IMR-90 (cell line): ENCODE measurements at regions not wholly inside any gene's neighbourhood (a gene's known extent, or its start where the extent isn't known, plus 50 kb on each side); places are given as distances from the start of the nearest gene placed in this dataset.
A peak's percentile ranks its signal among the peaks of the same experiment; 100 is the strongest.

Experiments used
- ATAC-seq: fragments of 200-7000 bp; cut with Tn5 transposase; 2 replicates; pipeline ENCODE4 v1.9.1; 2020; ENCODE audit warnings: low read depth, mild to moderate bottlenecking, moderate library complexity
- BruUV-seq: library from RNA; stranded (reverse); fragments of 400-500 nt; replicated peaks from 2 replicates; lab custom pipeline; 2021; lab: Mats Ljungman, UMichigan
- CTCF ChIA-PET: fragments of 300-600 bp; formaldehyde crosslinking; extraction: SDS; loops from one replicate; lab custom pipeline; 2021; ENCODE audit warnings: antibody characterized with exemption; lab: Yijun Ruan, JAX
- POLR2A ChIA-PET: fragments of 300-600 bp; sonication (Branson Sonifier 250); formaldehyde crosslinking; loops from one replicate; lab custom pipeline; 2022; ENCODE audit warnings: antibody characterized with exemption; ENCODE audit not compliant: unreplicated experiment; lab: Charles Lee
- DNase-seq: peaks from one replicate; pipeline ENCODE4 v3.0.0; 2013
- H2AFZ ChIP-seq: replicated peaks from 2 replicates; pipeline ENCODE3; 2013; ENCODE audit warnings: low read length, mild to moderate bottlenecking; ENCODE audit not compliant: poor library complexity
- H2AK5ac ChIP-seq: 2 replicates; pipeline ENCODE4 v1.6.1; 2013; ENCODE audit warnings: low read depth, low read length, inconsistent platforms
- H2AK9ac ChIP-seq: replicated peaks from 2 replicates; pipeline ENCODE3; 2013; ENCODE audit warnings: mild to moderate bottlenecking, low read depth, low read length, moderate library complexity; ENCODE audit not compliant: poor library complexity
- H2BK120ac ChIP-seq: 2 replicates; pipeline ENCODE4 v1.6.1; 2013; ENCODE audit warnings: low read depth, low read length, inconsistent platforms
- H2BK15ac ChIP-seq: 3 replicates; pipeline ENCODE4 v1.6.1; 2013; ENCODE audit warnings: low read depth, low read length, inconsistent platforms
- H2BK20ac ChIP-seq: 2 replicates; pipeline ENCODE4 v1.6.1; 2013; ENCODE audit warnings: low read depth, mild to moderate bottlenecking, inconsistent platforms, low read length, moderate library complexity
- H2BK5ac ChIP-seq: 2 replicates; pipeline ENCODE4 v1.6.1; 2013; ENCODE audit warnings: mild to moderate bottlenecking, low read depth, low read length, inconsistent platforms; ENCODE audit not compliant: poor library complexity, severe bottlenecking
- H3K14ac ChIP-seq: replicated peaks from 2 replicates; pipeline ENCODE4 v1.6.1; 2013; ENCODE audit warnings: low read depth, low read length, inconsistent platforms
- H3K18ac ChIP-seq: 2 replicates; pipeline ENCODE4 v1.6.1; 2013; ENCODE audit warnings: low read depth, low read length, control low read depth
- H3K23ac ChIP-seq: 2 replicates; pipeline ENCODE4 v1.6.1; 2013; ENCODE audit warnings: low read depth, low read length, inconsistent platforms
- H3K27ac ChIP-seq: 2 replicates; pipeline ENCODE4 v1.5.1; 2013; ENCODE audit warnings: mild to moderate bottlenecking, control low read depth, low read length; ENCODE audit not compliant: insufficient read depth
- H3K27me3 ChIP-seq: 2 replicates; pipeline ENCODE4 v1.6.1; 2013; ENCODE audit warnings: low read length; ENCODE audit not compliant: control insufficient read depth, insufficient read depth
- H3K36me3 ChIP-seq: 2 replicates; pipeline ENCODE4 v1.6.1; 2013; ENCODE audit warnings: low read length, mixed read lengths; ENCODE audit not compliant: control insufficient read depth, insufficient read depth
- H3K4ac ChIP-seq: 2 replicates; pipeline ENCODE4 v1.6.1; 2013; ENCODE audit warnings: low read depth, low read length, inconsistent platforms
- H3K4me1 ChIP-seq: 2 replicates; pipeline ENCODE4 v1.6.1; 2013; ENCODE audit warnings: low read length, mixed read lengths; ENCODE audit not compliant: control insufficient read depth, insufficient read depth
- H3K4me2 ChIP-seq: 2 replicates; pipeline ENCODE4 v1.6.1; 2013; ENCODE audit warnings: low read depth, mild to moderate bottlenecking, control low read depth, low read length, moderate library complexity
- H3K4me3 ChIP-seq: 2 replicates; pipeline ENCODE4 v1.5.1; 2013; ENCODE audit warnings: low read depth, mild to moderate bottlenecking, control low read depth, low read length, moderate library complexity; ENCODE audit not compliant: insufficient read depth
- H3K56ac ChIP-seq: 2 replicates; pipeline ENCODE4 v1.6.1; 2013; ENCODE audit warnings: low read length, inconsistent platforms; ENCODE audit not compliant: insufficient read depth; ENCODE audit errors: extremely low read depth
- H3K79me1 ChIP-seq, 2 experiments: 2 replicates each; pipeline ENCODE4 v1.6.1; 2013; ENCODE audit warnings: low read length in 2 of 2, inconsistent platforms in 1 of 2, low read depth in 1 of 2
- H3K9ac ChIP-seq: 2 replicates; pipeline ENCODE4 v1.6.1; 2013; ENCODE audit warnings: low read depth, low read length, control low read depth
- H3K9me1 ChIP-seq: 2 replicates; pipeline ENCODE4 v1.6.1; 2013; ENCODE audit warnings: low read length, inconsistent platforms; ENCODE audit not compliant: insufficient read depth
- H3K9me3 ChIP-seq: 2 replicates; pipeline ENCODE4 v1.6.1; 2013; ENCODE audit warnings: low read length; ENCODE audit not compliant: control insufficient read depth, insufficient read depth
- H4K20me1 ChIP-seq: 2 replicates; pipeline ENCODE4 v1.6.1; 2013; ENCODE audit warnings: low read length, inconsistent platforms; ENCODE audit not compliant: insufficient read depth
- H4K5ac ChIP-seq: 2 replicates; pipeline ENCODE4 v1.6.1; 2013; ENCODE audit warnings: mild to moderate bottlenecking, low read depth, low read length, control low read depth
- H4K8ac ChIP-seq, 2 experiments: 2 replicates each; pipeline ENCODE4 v1.6.1; 2013; ENCODE audit warnings: low read depth in 2 of 2, low read length in 2 of 2, control low read depth in 1 of 2, inconsistent platforms in 1 of 2
- H4K91ac ChIP-seq: 2 replicates; pipeline ENCODE4 v1.6.1; 2013; ENCODE audit warnings: low read depth, low read length, inconsistent platforms; ENCODE audit not compliant: insufficient read depth
- BHLHE40 ChIP-seq: fragments of 150-350 bp; IDR thresholded peaks from 2 replicates; pipeline ENCODE4 v1.6.1; 2016; ENCODE audit warnings: mild to moderate bottlenecking, low read depth, low read length
- FOS ChIP-seq: fragments of 150-350 bp; IDR thresholded peaks from 2 replicates; pipeline ENCODE4 v1.6.1; 2016; ENCODE audit warnings: low read depth, low read length
- SMC3 ChIP-seq: fragments of 150-350 bp; IDR thresholded peaks from 2 replicates; pipeline ENCODE4 v1.6.1; 2016; ENCODE audit warnings: low read depth, mild to moderate bottlenecking, antibody characterized with exemption, low read length, moderate library complexity
- WGBS, 2 experiments: methylation state at CpG; one replicate each; pipeline versions ENCODE4 v1.1.5 to v1.1.7; 2013; ENCODE audit warnings: missing lambda C conversion rate in 2 of 2; ENCODE audit not compliant: insufficient read length in 1 of 2; ENCODE audit errors: extremely low coverage in 2 of 2; 5-methylcytosine and 5-hydroxymethylcytosine counted together
- dilution Hi-C: fragments of 300-500 bp; cut with HindIII; formaldehyde crosslinking; loops from one replicate; pipeline ENCODE4 v1.14.3; 2018; ENCODE audit warnings: low sequenced_read_pairs; ENCODE audit not compliant: unreplicated experiment
- in situ Hi-C: fragments of 300-500 bp; cut with MboI; formaldehyde crosslinking; loops from 3 replicates; pipeline ENCODE4 v1.14.3; 2019; ENCODE audit warnings: low sequenced_read_pairs, inconsistent platforms, mixed read lengths
- intact Hi-C: fragments of 100-400 bp; cut with micrococcal nuclease; formaldehyde crosslinking; loops from 2 replicates; pipeline ENCODE4 v1.10.0; 2022

- peak overlapping the region; percentile 74; the same call in 1 of the 2 replicates for H3K4ac ChIP-seq
- no peak overlapping the region for H3K9ac ChIP-seq
- no peak overlapping the region for H3K14ac ChIP-seq
- no peaks in the 10 kb centered on the region for H3K79me1 ChIP-seq
- H3K27ac ChIP-seq: no peak overlapping the region
- TF ChIP-seq FOS: no peak
- TF ChIP-seq BHLHE40: no peak
- no peak for TF ChIP-seq SMC3
- H2BK5ac ChIP-seq: peak overlapping the region; percentile 72
- no peak overlapping the region for H4K91ac ChIP-seq
- no peak overlapping the region for H2BK20ac ChIP-seq
- H3K9me3 ChIP-seq: no peaks in the 10 kb centered on the region
- H4K20me1 ChIP-seq: no peaks in the 10 kb centered on the region
- POLR2A ChIA-PET: no interaction called here
- H3K4me3 ChIP-seq: no peak overlapping the region
- in situ Hi-C loops: no loop called here
- H4K8ac ChIP-seq: no peak overlapping the region; a peak in 1 of 4 replicates
- BruUV-seq: no TSS peak
- intact Hi-C loops: loop anchor here (10.0 kb wide), 1 partner anchor 338 kb away; no protein-coding TSS in a partner anchor
- no peak overlapping the region for H2AK5ac ChIP-seq
- H2AK9ac ChIP-seq: no peak overlapping the region
- H3K4me2 ChIP-seq: peak overlapping the region; percentile 86; the same call in 1 of the 2 replicates
- H3K23ac ChIP-seq: no peak overlapping the region
- no peaks in the 10 kb centered on the region for H3K27me3 ChIP-seq
- peaks cover 6% of the 10 kb centered on the region for H3K9me1 ChIP-seq
- dilution Hi-C loops: no loop called here
- H4K5ac ChIP-seq: peak overlapping the region; percentile 80; the same call in 1 of the 2 replicates
- no CpG with 5 or more reads among the region's 1 CpG for WGBS, 2 experiments
- DNase-seq (peak; percentile 52), ATAC-seq (peak; percentile 58)
- H3K4me1 ChIP-seq: peaks cover 20% of the 10 kb centered on the region
- H3K56ac ChIP-seq: no peak overlapping the region
- no peak overlapping the region for H2AFZ ChIP-seq
- H3K36me3 ChIP-seq: no peaks in the 10 kb centered on the region
- CTCF ChIA-PET: interaction anchor here (0.6 kb wide), 1 partner anchor 773 kb away, joined by 5 read pairs; no protein-coding TSS in a partner anchor
- no peak overlapping the region for H2BK15ac ChIP-seq
- H3K18ac ChIP-seq: peak overlapping the region; percentile 80; the same call in 1 of the 2 replicates
- H2BK120ac ChIP-seq: no peak overlapping the region
Measured at GRCh38 chr13:48776401-48776800, 122.7 kb downstream of the CYSLTR2 start.
